ENCODE measurements at regions not wholly inside any gene's neighbourhood (a gene's known extent, or its start where the extent isn't known, plus 50 kb on each side); places are given as distances from the start of the nearest gene placed in this dataset.
A peak's percentile ranks its signal among the peaks of the same experiment; 100 is the strongest.
"Not testable (repeated sequence)": the region's sequence is repeated elsewhere in the genome, so short reads cannot be mapped to it uniquely, and the experiment has no call there.

- no peaks in the 10 kb centered on the region for H3K4me1 ChIP-seq
- peaks cover 0 to 5% of the 10 kb centered on the region in 2 donors for H3K9me3 ChIP-seq
- intact Hi-C loops (cut with DNase I) = no loop called here
- no peak for DNase-seq
- H3K4me3 ChIP-seq = no peak overlapping the region
- H3K27me3 ChIP-seq = no peaks in the 10 kb centered on the region
- no peak for TF ChIP-seq CTCF (IDR thresholded peaks at IDR 0.05)
- H3K36me3 ChIP-seq = no peaks in the 10 kb centered on the region
- H3K27ac ChIP-seq = no peak overlapping the region
- ATAC-seq = no peak
Observed at GRCh38 chr11:94245121-94245520, 59.3 kb upstream of the IZUMO1R start.

- ATAC-seq; H3K27me3 ChIP-seq; H3K36me3 ChIP-seq; H3K27ac ChIP-seq; H3K9me3 ChIP-seq; H3K4me1 ChIP-seq; intact Hi-C loops (cut with DNase I); H3K4me3 ChIP-seq: not testable (repeated sequence)
- peak in 1 of 4 donors; percentile 42 for DNase-seq
Observed at GRCh38 chr11:94248301-94248700, 56.1 kb upstream of the IZUMO1R start.

GRCh38 chr11:94254214-94254613 lies 50.2 kb upstream of the IZUMO1R start:
- intact Hi-C loops (cut with DNase I) = no loop called here
- H3K36me3 ChIP-seq = no peaks in the 10 kb centered on the region
- TF ChIP-seq CTCF (IDR thresholded peaks at IDR 0.05) = no peak
- H3K27ac ChIP-seq = no peak overlapping the region
- ATAC-seq = no peak
- H3K4me3 ChIP-seq = no peak overlapping the region
- peaks cover 0 to 4% of the 10 kb centered on the region in 2 donors for H3K9me3 ChIP-seq
- no peak for DNase-seq
- no peaks in the 10 kb centered on the region for H3K4me1 ChIP-seq
- H3K27me3 ChIP-seq = no peaks in the 10 kb centered on the region
